ENCODE measurements at regions not wholly inside any gene's neighbourhood (a gene's known extent, or its start where the extent isn't known, plus 50 kb on each side); places are given as distances from the start of the nearest gene placed in this dataset.

DNA sequence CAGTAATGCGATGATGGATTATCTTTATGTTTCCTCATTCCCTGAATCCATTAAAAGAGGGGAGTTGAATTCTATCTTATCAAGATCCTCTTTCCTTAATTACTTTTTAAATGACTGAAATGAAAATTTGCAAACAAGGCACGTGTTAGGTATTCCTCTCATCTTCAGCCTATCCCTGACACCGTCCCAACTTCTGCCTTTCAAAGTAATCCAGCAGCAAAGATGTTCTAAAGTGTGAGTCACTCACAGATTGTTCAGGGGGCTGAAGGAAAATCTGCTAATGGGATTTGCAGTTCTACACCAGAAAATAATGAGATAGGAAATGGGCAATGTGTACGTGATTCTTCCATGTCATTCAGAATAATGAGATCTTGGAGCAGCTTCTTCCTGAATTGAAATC lies 403.0 kb downstream of the ARHGEF28 start:
- TF ChIP-seq, protein P1, sequence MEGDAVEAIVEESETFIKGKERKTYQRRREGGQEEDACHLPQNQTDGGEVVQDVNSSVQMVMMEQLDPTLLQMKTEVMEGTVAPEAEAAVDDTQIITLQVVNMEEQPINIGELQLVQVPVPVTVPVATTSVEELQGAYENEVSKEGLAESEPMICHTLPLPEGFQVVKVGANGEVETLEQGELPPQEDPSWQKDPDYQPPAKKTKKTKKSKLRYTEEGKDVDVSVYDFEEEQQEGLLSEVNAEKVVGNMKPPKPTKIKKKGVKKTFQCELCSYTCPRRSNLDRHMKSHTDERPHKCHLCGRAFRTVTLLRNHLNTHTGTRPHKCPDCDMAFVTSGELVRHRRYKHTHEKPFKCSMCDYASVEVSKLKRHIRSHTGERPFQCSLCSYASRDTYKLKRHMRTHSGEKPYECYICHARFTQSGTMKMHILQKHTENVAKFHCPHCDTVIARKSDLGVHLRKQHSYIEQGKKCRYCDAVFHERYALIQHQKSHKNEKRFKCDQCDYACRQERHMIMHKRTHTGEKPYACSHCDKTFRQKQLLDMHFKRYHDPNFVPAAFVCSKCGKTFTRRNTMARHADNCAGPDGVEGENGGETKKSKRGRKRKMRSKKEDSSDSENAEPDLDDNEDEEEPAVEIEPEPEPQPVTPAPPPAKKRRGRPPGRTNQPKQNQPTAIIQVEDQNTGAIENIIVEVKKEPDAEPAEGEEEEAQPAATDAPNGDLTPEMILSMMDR (conservative IDR thresholded peaks at IDR 0.05; ENCODE audit: low read depth, low read length) = no peak
- TF ChIP-seq EZH2 (IDR thresholded peaks at IDR 0.05; ENCODE audit: low read length, unreplicated experiment) (no peak), EZH2phosphoT487 (IDR thresholded peaks at IDR 0.05; ENCODE audit: borderline replicate concordance, low read length) (no peak)
